HepG2 (cell line): ENCODE measurements at regions not wholly inside any gene's neighbourhood (a gene's known extent, or its start where the extent isn't known, plus 50 kb on each side); places are given as distances from the start of the nearest gene placed in this dataset.

Experiments used
- ATAC-seq: fragments of 200-7000 bp; cut with Tn5 transposase; 3 replicates; pipeline ENCODE4 v1.9.1; 2020; ENCODE audit warnings: mild to moderate bottlenecking, moderate library complexity
- BruUV-seq: library from RNA; stranded (reverse); fragments of 400-500 nt; replicated peaks from 2 replicates; lab custom pipeline; 2021; lab: Mats Ljungman, UMichigan
- CTCF ChIA-PET: fragments of 300-600 bp; formaldehyde crosslinking; extraction: SDS; loops from one replicate; lab custom pipeline; 2021; ENCODE audit warnings: low total read pairs, inconsistent platforms, low intra/inter-chr PET ratio; lab: Yijun Ruan, JAX
- POLR2A ChIA-PET: fragments of 350-600 bp; sonication (Branson Sonifier 250); formaldehyde crosslinking; loops from one replicate; lab custom pipeline; 2020; ENCODE audit warnings: antibody characterized with exemption, inconsistent platforms; lab: Yijun Ruan, JAX
- DNase-seq: peaks from one replicate; pipeline ENCODE4 v3.0.0-alpha.2; 2015; ENCODE audit warnings: low spot score
- FAIRE-seq: peaks from 3 replicates; lab custom pipeline; 2011; peaks lifted over from hg19 to GRCh38; lab: Jason Lieb, UNC
- H2AFZ ChIP-seq: one replicate; pipeline ENCODE4 v1.6.1; 2011; ENCODE audit warnings: low read length, inconsistent platforms
- H3K27ac ChIP-seq: fragments of 300-600 bp; 3 replicates; pipeline ENCODE4 v1.8.0; 2011; ENCODE audit warnings: mixed run types, mild to moderate bottlenecking, mixed read lengths, low read length, inconsistent platforms; ENCODE audit not compliant: insufficient read depth; ENCODE audit errors: extremely low read length
- H3K27me3 ChIP-seq, 2 experiments: fragments of 200-600 bp in 1 of 2; 2 replicates in 1 of 2; 3 replicates in 1 of 2; pipeline versions ENCODE4 v1.6.0 to v1.8.0; 2011; ENCODE audit warnings: low read length in 2 of 2, mild to moderate bottlenecking in 2 of 2, moderate library complexity in 2 of 2, inconsistent platforms in 1 of 2; ENCODE audit not compliant: insufficient read depth in 2 of 2, control insufficient read depth in 1 of 2
- H3K36me3 ChIP-seq, 2 experiments: fragments of 200-600 bp in 1 of 2; replicated peaks in 1 of 2; 2 replicates in 1 of 2; 3 replicates in 1 of 2; pipeline versions ENCODE4 v1.5.1 to v1.8.0; 2011; ENCODE audit warnings: low read length in 2 of 2, inconsistent platforms in 1 of 2; ENCODE audit not compliant: insufficient read depth in 2 of 2, control insufficient read depth in 1 of 2
- H3K4me1 ChIP-seq: 2 replicates; pipeline ENCODE4 v1.5.1; 2012; ENCODE audit warnings: low read length, inconsistent platforms; ENCODE audit not compliant: insufficient read depth
- H3K4me2 ChIP-seq: 2 replicates; pipeline ENCODE4 v1.6.0; 2011; ENCODE audit warnings: low read depth, low read length, inconsistent platforms
- H3K4me3 ChIP-seq, 3 experiments: fragments of 200-600 bp in 1 of 3; sonication (generic), shearing (Covaris generic) in 1 of 3; replicated peaks in 1 of 3; 2 replicates each; pipeline ENCODE4 v1.5.1; 2011 to 2016; ENCODE audit warnings: low read length in 3 of 3, inconsistent platforms in 2 of 3, low read depth in 2 of 3, mild to moderate bottlenecking in 2 of 3, control low read depth in 1 of 3, mixed read lengths in 1 of 3; ENCODE audit not compliant: insufficient read depth in 1 of 3
- H3K79me2 ChIP-seq: one replicate; pipeline ENCODE4 v1.6.1; 2011; ENCODE audit warnings: low read length, inconsistent platforms; ENCODE audit not compliant: insufficient read depth
- H3K9ac ChIP-seq: 2 replicates; pipeline ENCODE4 v1.6.0; 2011; ENCODE audit warnings: mild to moderate bottlenecking, low read depth, low read length, inconsistent platforms; ENCODE audit not compliant: insufficient read depth
- H3K9me3 ChIP-seq: 2 replicates; pipeline ENCODE4 v1.5.1; 2012; ENCODE audit warnings: mild to moderate bottlenecking, low read length
- H4K20me1 ChIP-seq: 2 replicates; pipeline ENCODE4 v1.6.0; 2011; ENCODE audit warnings: inconsistent platforms, mild to moderate bottlenecking, low read length, moderate library complexity; ENCODE audit not compliant: insufficient read depth
- CBX1 ChIP-seq: IDR thresholded peaks from one replicate; pipeline ENCODE4 v1.6.1; 2016; ENCODE audit warnings: antibody characterized with exemption, low read depth
- CCDC6 ChIP-seq: sonication (generic); formaldehyde crosslinking; IDR thresholded peaks from 2 replicates; pipeline ENCODE4 v1.8.1; 2022; ENCODE audit warnings: mild to moderate bottlenecking, missing genetic modification reagents, moderate library complexity
- DNMT3B ChIP-seq: conservative IDR thresholded peaks from 2 replicates; pipeline ENCODE4 v1.6.1; 2016; ENCODE audit warnings: missing biosample characterization, control low read depth
- GABPB1 ChIP-seq: IDR thresholded peaks from 2 replicates; pipeline ENCODE4 v1.6.1; 2016; ENCODE audit warnings: mild to moderate bottlenecking, missing genetic modification reagents, moderate library complexity, missing compliant biosample characterization
- HNRNPH1 ChIP-seq: fragments of 200-400 bp; formaldehyde crosslinking; optimal IDR thresholded peaks from 2 replicates; pipeline ENCODE3; 2017; ENCODE audit warnings: mild to moderate bottlenecking, low read depth, low read length
- IKZF4 ChIP-seq: sonication (generic); formaldehyde crosslinking; IDR thresholded peaks from 2 replicates; pipeline ENCODE4 v1.5.1; 2020; ENCODE audit warnings: borderline replicate concordance, mild to moderate bottlenecking, low read depth, missing genetic modification reagents; ENCODE audit errors: not compliant biosample characterization
- MAFF ChIP-seq: IDR thresholded peaks from 2 replicates; pipeline ENCODE4 v1.6.1; 2011; ENCODE audit warnings: low read depth, low read length, improper control_type of control experiment
- MAFK ChIP-seq, 2 experiments: IDR thresholded peaks in 1 of 2; conservative IDR thresholded peaks in 1 of 2; 2 replicates each; pipeline ENCODE4 v1.6.1; 2011; ENCODE audit warnings: improper control_type of control experiment in 2 of 2, low read length in 2 of 2
- MXI1 ChIP-seq: IDR thresholded peaks from 3 replicates; pipeline ENCODE4 v1.6.1; 2012; ENCODE audit warnings: low read depth, low read length, inconsistent platforms, borderline replicate concordance
- NCOR1 ChIP-seq: fragments of 200-600 bp; sonication (generic); IDR thresholded peaks from 2 replicates; pipeline ENCODE4 v1.7.0; 2017; ENCODE audit warnings: antibody characterized with exemption, low read length, borderline replicate concordance
- NFRKB ChIP-seq: fragments of 450-650 bp; IDR thresholded peaks from 2 replicates; pipeline ENCODE4 v1.6.1; 2017
- NR2C2 ChIP-seq: sonication (generic); formaldehyde crosslinking; IDR thresholded peaks from 2 replicates; pipeline ENCODE4 v1.4.0; 2020; ENCODE audit warnings: missing genetic modification reagents, mild to moderate bottlenecking, moderate library complexity, borderline replicate concordance
- RNF2 ChIP-seq: fragments of 450-650 bp; conservative IDR thresholded peaks from 2 replicates; pipeline ENCODE4 v1.6.1; 2016; ENCODE audit warnings: low read depth
- SETDB1 ChIP-seq: sonication (generic); formaldehyde crosslinking; IDR thresholded peaks from 2 replicates; pipeline ENCODE4 v1.5.1; 2020; ENCODE audit warnings: missing genetic modification reagents, mild to moderate bottlenecking, borderline replicate concordance
- YEATS4 ChIP-seq: sonication (generic); formaldehyde crosslinking; IDR thresholded peaks from 2 replicates; pipeline ENCODE4 v1.4.0; 2020; ENCODE audit warnings: missing genetic modification reagents, borderline replicate concordance
- ZNF713 ChIP-seq: sonication (generic); formaldehyde crosslinking; IDR thresholded peaks from 2 replicates; pipeline ENCODE4 v1.4.0; 2020; ENCODE audit warnings: mild to moderate bottlenecking, missing genetic modification reagents
- ZSCAN30 ChIP-seq: sonication (generic); formaldehyde crosslinking; IDR thresholded peaks from 2 replicates; pipeline ENCODE4 v1.5.0; 2020; ENCODE audit warnings: mild to moderate bottlenecking, missing genetic modification reagents
- WGBS: methylation state at CpG from one replicate; pipeline ENCODE4 v1.1.6; 2017; ENCODE audit warnings: low lambda C conversion rate; 5-methylcytosine and 5-hydroxymethylcytosine counted together
- in situ Hi-C: cut with HindIII; loops from 2 replicates; pipeline ENCODE4 v1.10.0; 2017; ENCODE audit warnings: low pct_unique_long_range_greater_than_20kb; ENCODE audit not compliant: extremely low pct_ligation_motif_present
- intact Hi-C: fragments of 100-400 bp; cut with micrococcal nuclease; formaldehyde crosslinking; loops from one replicate; pipeline ENCODE4 v1.10.0; 2022; ENCODE audit not compliant: unreplicated experiment
- TF ChIP-seq, protein P1 (sequence below): IDR thresholded peaks from 2 replicates; pipeline ENCODE4 v1.6.1; 2018; ENCODE audit warnings: missing genetic modification reagents, mild to moderate bottlenecking, missing compliant biosample characterization

DNA sequence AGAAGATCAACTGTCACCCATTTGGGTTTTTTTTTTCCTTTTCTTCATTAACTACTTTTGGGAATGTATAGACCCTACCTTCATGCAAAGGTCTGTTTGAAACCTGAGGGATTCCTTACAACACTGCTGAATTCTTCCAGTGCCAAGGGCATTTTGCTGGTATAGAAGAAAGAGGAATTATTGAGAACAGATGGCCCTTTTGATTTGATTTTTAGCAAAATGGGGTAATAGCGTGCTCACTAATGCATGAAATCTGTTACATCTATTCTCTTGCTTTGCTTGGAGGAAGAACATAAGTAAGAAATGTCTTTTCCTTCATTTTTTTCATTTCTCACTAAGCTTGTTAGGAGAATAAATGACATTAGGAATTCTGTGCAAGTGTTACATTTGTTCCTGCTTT, 501.9 kb downstream of the TMEM135 start:
- Histone ChIP-seq H3K27ac (no peak overlapping the region), H3K4me1 (no peaks in the 10 kb centered on the region), H3K4me2 (no peak overlapping the region), H3K9ac (no peak overlapping the region), H3K79me2 (no peaks in the 10 kb centered on the region), H3K36me3 (no peaks in the 10 kb centered on the region), H3K9me3 (peaks cover 27% of the 10 kb centered on the region), H3K4me3 (no peak overlapping the region), H4K20me1 (no peaks in the 10 kb centered on the region), H2AFZ (no peak overlapping the region), H3K27me3 (no peaks in the 10 kb centered on the region)
- DNase-seq, result no peak
- TF ChIP-seq CCDC6 (CRISPR knock-in tag), result no peak
- TF ChIP-seq NFRKB, result no peak
- TF ChIP-seq DNMT3B (CRISPR knock-in tag), result no peak
- no peak for ATAC-seq
- in situ Hi-C loops (no loop called here), intact Hi-C loops (no loop called here)
- CTCF ChIA-PET, result no interaction called here
- WGBS, result 13% methylated on average over 1 of the region's 1 CpG
- no peak for FAIRE-seq
- POLR2A ChIA-PET, result no interaction called here
- BruUV-seq, result no TSS peak

DNA sequence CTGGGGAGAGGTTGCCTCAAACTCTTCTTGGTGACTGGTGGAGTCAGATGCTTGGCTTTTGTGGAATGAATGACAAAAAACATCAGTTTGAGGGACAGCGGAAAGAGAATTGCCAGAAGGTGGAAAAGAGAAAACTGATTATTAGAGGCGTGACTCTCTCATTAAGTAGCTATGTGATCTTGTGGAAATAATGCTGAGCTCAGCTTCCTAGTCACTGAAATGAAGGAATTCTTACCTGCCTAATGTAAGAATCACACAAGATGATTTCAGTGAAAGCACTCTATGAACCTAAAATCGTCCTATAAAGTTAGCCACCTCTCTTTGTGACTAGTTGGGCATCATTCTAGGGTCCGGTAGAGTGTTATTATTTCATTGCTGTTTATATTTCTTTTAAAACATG, 498.8 kb downstream of the TMEM135 start:
- Histone ChIP-seq H3K27ac (no peak overlapping the region), H3K4me3 (no peak overlapping the region), H4K20me1 (no peaks in the 10 kb centered on the region), H3K79me2 (no peaks in the 10 kb centered on the region), H3K9ac (no peak overlapping the region), H3K9me3 (0 out of 2 replicates have a peak, but pooled peaks cover 4% of the 10 kb centered on the region), H3K36me3 (no peaks in the 10 kb centered on the region), H2AFZ (no peak overlapping the region), H3K27me3 (no peaks in the 10 kb centered on the region), H3K4me2 (no peak overlapping the region), H3K4me1 (no peaks in the 10 kb centered on the region)
- no TSS peak for BruUV-seq
- no peak for TF ChIP-seq YEATS4 (CRISPR knock-in tag)
- no peak for TF ChIP-seq IKZF4 (CRISPR knock-in tag)
- TF ChIP-seq GABPB1, result no peak
- no peak for TF ChIP-seq NR2C2 (CRISPR knock-in tag)
- TF ChIP-seq, protein P1, sequence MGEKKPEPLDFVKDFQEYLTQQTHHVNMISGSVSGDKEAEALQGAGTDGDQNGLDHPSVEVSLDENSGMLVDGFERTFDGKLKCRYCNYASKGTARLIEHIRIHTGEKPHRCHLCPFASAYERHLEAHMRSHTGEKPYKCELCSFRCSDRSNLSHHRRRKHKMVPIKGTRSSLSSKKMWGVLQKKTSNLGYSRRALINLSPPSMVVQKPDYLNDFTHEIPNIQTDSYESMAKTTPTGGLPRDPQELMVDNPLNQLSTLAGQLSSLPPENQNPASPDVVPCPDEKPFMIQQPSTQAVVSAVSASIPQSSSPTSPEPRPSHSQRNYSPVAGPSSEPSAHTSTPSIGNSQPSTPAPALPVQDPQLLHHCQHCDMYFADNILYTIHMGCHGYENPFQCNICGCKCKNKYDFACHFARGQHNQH (CRISPR knock-in tag), result no peak
- no peak for TF ChIP-seq RNF2
- TF ChIP-seq MAFK (conservative IDR thresholded peaks at IDR 0.05 in 1 of 2, IDR thresholded peaks at IDR 0.05 in 1 of 2; ENCODE audit: low read length in 2 of 2), result peak; percentile 72 to 85
- TF ChIP-seq MAFF, result peak; percentile 78
- no peak for TF ChIP-seq SETDB1 (CRISPR knock-in tag)
- TF ChIP-seq ZNF713 (CRISPR knock-in tag), result no peak
- TF ChIP-seq NCOR1, result no peak
- no peak for TF ChIP-seq CBX1
- TF ChIP-seq HNRNPH1, result no peak
- no peak for TF ChIP-seq MXI1
- TF ChIP-seq ZSCAN30 (CRISPR knock-in tag), result no peak
- ATAC-seq (no peak), FAIRE-seq (no peak), DNase-seq (no peak)
- 26% methylated on average over 4 of the region's 4 CpGs for WGBS
- POLR2A ChIA-PET, result no interaction called here
- intact Hi-C loops (no loop called here), in situ Hi-C loops (no loop called here)
- CTCF ChIA-PET, result no interaction called here
